GM19324 (cell line): ENCODE measurements at regions not wholly inside any gene's neighbourhood (a gene's known extent, or its start where the extent isn't known, plus 50 kb on each side); places are given as distances from the start of the nearest gene placed in this dataset.
"Not testable (repeated sequence)": the region's sequence is repeated elsewhere in the genome, so short reads cannot be mapped to it uniquely, and the experiment has no call there.

ENCODE experiments used
- ATAC-seq: cut with Tn5 transposase; IDR thresholded peaks from one replicate; pipeline ENCODE4 v1.9.1; 2021; ENCODE audit warnings: mild to moderate bottlenecking, moderate library complexity; ENCODE audit not compliant: unreplicated experiment, low FRiP score

DNA sequence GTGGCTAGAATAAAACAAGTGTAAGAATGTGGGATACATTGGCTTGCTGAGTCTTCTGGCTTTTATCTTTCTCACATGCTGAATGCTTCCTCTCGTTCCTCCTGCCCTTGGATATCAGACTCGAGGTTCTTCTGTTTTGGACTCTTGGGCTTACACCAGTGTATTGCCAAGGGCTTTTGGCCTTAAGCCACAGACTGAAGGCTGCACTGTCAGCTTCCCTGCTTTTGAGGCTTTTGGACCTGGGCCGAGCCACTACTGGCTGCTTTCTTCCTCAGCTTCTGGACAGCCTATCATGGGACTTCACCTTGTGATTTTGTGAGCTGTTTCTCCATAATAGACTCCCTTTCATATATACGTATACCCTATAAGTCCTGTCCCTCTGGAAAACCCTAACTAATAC, 300.9 kb upstream of the STXBP6 start:
- no peak for ATAC-seq

DNA sequence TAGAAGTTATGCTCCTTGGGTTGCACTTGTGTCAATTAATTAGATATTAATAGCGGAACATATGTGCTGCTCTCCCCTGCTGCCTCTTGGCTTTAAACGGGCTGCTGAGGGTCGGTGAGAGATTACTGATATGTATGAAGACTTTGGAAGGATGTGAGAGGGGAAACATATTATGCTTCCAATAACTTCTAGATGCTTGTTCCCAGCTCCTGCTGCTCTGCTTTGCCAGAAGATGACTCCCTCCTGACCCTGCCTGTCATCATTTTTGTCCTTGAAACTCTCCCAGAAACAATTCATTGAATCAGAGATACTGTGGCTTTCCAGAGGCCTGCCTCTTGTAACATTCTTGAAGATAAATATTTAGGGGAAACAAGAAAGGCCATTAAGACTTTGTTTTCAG, 300.1 kb upstream of the STXBP6 start:
- no peak for ATAC-seq

DNA sequence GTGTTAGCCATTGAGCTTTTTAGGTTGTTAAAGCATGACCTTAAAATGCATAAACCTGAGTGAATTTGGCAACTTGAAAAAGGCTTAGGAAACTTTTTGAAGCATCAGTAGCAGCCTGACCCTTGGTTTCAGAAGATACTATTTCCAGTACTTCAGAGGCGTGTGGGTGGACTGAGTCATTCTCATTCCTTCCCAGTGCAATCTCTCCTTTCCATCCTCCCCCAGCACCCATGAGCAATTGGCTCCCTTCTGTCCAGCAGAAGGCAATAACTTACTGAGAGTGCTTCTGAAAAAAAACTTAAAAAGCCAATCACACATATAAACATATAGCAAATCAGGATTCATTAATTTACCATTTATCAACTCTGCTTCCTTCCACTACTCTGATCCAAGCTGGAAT, 299.3 kb upstream of the STXBP6 start:
- no peak for ATAC-seq

DNA sequence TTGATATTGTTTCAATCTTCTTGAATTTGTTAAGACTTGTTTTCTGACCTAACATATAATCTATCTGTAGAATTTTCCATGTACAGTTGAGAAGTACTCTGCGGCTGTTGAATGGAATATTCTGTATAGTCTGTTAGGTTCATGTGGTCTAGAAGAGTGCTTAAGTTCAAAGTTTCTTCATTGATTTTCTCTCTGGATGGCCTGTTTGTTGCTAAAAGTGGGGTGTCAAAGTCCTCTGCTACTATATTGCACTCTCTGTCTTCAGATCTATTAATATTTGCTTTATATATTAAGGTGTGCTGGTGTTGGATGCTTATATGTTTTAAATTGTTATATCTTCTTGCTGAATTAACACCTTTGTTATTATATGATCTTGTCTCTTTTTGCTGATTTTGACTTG, 290.9 kb upstream of the STXBP6 start:
- ATAC-seq: no peak

DNA sequence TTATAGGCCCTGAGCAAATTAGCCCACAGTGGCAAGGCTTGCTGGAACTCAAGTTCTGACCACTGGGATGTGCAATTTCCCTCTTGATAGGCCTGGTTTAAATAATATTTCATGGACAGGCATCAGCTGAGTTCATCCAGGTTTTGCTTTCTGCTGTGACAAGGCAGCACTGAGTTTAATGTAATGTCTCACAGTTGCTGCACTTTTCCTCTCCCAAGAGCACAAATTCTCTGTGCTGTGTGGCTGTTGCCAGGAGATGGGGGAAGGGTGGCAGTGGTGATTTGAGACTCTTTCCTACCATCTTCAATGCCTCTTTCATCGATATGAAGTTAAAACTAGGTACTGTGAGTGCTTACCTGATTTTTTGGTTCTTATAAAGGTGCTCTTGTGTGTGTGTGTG, 272.8 kb upstream of the STXBP6 start:
- no peak for ATAC-seq

DNA sequence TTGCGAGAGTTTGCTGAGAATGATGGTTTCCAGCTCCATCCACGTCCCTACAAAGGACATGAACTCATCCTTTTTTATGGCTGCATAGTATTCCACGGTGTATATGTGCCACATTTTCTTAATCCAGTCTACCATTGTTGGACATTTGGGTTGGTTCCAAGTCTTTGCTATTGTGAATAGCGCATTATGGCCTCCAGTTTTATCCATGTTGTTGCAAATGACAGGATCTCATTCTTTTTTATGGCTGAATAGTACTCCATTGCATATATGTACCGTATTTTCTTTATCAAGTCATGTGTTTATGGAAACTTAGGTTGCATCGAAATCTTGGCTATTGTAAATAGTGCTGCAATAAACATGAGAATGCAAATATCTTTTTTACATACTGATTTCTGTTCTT, 266.1 kb upstream of the STXBP6 start:
- not testable (repeated sequence) for ATAC-seq

DNA sequence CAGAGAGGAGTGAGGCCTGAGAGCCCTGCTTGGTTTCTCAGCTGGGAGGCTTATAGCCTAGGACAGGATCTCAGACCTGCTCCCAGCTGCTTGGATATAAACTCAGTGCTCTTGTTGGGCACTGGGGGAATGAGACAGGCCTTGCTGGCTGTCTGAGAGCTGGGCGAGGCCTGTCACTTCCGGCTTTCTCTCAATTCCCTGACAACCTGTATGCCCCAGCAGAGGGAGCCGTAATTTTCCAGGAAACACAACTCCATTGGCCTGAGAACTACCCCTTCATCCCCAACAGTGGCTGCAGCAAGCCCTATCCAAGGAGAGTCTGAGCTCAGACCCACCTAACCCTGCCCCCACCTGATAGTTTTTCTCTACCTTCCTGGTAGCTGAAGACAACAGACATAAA, 258.3 kb upstream of the STXBP6 start:
- ATAC-seq: no peak

DNA sequence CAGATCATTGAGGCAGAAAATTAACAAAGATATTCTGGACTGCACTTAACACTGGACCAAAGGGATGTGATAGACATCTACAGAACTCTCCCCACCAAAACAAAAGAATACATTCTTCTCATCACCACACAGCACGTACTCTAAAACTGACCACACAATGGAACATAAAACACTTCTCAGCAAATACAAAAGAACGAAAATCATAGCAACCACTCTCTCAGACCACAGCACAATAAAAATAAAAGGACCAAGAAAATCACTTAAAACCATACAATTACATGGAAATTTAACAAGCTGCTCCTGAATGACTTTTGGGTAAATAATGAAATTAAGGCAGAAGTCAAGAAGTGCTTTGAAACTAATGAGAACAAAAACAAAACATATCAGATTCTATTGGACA, 254.0 kb upstream of the STXBP6 start:
- no peak for ATAC-seq

DNA sequence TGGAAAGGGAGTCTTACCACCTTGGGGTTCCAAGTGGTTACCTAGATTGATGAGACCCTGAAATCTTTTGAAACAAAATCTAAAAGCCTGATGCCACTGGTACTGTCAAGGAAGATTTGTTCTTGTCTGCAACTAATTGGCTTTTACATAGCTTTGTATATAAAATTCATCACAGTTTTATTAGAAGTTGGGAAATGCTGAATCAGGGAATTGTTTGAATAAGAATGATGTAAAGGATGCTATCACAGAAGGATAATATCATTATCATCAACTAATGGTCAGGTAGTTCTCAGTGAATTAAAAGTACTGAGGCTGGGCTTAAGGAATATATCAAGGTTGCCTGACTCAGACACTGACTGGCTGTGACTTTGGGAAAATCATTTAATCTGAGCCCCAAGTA, 248.3 kb upstream of the STXBP6 start:
- no peak for ATAC-seq

DNA sequence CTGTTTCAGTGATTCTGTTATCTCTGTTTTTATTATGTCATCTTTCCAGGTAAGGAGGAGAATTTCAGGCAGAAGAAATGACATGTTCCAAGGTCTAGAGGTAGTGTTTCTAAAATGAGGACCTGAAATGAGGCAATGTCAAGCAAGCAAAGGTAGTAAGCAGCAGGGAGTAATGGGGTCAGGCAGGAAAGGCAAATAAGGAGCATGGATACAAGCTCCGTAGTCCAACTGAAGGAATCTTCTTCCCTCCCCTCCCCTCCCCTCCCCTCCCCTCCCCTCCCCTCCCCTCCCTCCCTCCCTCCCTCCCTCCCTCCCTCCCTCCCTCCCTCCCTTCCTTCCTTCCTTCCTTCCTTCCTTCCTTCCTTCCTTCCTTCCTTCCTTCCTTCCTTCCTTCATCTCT, 240.2 kb upstream of the STXBP6 start:
- ATAC-seq: not testable (repeated sequence)

DNA sequence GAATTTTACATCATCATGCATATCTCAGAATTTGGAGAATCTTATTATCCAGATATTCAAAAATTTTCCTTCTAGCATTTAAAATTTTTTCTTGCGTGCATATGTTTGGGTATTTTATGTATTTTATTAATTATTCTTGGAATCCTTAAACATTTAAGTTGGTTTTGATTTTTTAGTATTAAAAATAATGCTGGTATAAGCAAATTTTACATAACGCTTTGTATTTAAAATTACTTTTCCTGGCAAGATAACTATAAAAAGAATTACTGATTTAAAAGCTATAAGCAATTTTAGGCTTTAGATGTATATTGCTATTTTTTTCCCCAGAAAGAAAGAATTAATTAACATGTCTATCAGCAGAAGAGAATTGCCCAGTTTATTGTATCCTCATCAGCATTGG, 224.6 kb upstream of the STXBP6 start:
- ATAC-seq: no peak

DNA sequence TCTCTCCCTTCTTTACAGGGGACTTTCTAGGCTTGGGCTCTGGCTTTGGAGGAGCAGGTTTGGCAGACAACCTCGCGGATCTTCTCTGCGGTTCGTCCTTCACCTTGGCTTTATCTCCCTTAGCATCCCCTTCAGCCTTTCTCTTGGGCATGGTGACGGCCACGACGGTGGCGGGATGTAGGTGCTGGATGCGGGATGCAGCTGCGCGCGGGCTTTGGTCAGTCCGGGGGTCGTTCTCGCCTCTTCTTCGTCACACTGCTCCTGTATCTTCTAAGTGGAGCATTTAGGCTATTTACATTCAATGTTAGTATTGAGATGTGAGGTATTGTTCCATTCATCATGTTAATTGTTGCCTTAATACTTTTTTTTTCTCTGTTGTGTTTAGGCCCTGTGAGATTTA, 217.2 kb upstream of the STXBP6 start:
- ATAC-seq: no peak

DNA sequence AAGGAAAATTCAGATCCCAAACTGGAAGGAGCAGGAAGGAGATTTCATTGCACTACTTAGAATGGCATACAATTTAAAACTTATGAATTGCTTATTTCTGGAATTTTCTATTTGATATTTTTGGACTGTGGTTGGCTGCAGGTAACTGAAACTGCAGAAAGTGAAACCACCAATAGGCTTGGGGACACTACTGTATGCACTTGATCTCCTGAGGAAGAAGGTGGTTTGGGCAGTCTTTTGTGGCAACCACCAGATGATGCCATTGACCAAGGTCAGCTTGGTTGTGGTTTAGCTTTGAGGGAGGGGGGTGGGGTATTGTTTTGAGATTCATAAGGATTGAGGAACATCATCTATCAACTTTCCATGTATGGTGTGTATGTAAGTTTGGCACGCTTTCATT, 209.5 kb upstream of the STXBP6 start:
- no peak for ATAC-seq

DNA sequence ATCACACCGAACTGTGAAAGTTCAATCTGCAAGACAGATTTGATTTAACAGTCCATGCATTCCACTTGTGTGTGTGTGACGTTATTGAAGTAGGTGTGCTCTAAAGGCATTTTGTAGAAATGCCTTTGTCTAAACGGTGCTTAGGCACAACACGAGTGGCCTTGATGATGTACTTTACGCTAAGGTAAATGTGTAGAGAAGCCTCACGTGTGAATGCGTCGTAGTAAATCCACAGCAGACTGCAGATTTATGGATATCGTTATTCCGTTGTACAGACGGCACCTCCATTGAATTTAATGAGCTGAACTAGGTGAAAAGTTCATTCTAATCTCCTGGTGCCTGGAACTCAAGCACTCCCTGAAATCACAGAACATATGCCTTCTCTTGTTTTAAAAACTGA, 202.8 kb upstream of the STXBP6 start:
- ATAC-seq: no peak

DNA sequence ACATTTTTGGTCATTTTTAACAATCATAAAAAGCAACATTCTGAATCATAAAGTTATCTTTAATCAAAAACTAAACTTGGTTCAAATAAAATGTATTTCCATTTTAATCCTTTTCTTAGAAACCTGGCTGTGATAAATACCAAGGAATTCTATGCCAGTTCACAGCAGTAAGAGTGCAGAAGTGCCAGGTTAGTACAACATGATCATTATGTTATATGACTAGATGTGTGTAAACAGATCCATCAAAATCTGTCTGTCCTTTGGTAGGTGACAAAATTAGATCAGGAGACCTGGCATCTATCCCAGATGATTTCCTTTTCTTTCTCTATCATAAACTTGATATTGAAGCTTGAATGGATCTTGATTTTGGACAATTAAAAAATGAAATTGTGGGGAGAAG, 200.6 kb upstream of the STXBP6 start:
- no peak for ATAC-seq

DNA sequence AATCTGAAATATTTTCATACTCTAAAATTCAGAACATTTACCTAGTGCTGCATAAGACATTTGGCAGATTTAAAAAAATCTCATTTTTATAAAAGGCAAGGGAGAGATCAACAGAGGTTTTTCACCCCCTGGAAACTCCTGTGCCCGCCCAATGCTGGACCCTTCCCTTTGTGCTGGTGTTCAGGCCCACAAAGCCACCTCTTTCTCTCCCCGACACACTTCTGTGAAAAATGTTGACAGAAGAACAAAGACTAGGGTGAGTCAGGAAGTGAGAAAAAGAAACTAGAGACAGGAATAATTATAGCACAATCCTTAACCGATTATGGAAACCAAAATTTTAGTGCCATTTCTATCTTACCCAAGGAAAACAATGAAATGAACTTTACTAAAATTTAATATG, 197.7 kb upstream of the STXBP6 start:
- no peak for ATAC-seq

DNA sequence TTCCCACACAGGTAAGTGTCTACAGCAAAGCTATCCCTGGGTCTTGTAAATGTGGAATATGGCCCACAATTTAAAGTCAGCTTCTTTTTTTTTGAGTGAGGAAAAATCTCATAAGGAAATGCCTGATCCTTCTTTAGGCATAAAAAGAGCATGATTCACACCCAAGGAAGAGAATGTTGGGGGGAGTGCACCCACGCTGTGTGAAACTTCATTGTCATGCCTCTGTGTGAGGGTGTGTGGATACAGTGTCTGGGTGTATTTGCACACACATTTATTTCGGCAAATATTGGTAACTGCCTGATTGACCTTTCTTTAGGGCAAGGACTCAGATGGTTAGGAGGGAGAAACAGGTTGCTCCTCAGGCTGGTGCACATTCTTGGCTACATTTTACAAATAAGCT, 196.8 kb upstream of the STXBP6 start:
- no peak for ATAC-seq

DNA sequence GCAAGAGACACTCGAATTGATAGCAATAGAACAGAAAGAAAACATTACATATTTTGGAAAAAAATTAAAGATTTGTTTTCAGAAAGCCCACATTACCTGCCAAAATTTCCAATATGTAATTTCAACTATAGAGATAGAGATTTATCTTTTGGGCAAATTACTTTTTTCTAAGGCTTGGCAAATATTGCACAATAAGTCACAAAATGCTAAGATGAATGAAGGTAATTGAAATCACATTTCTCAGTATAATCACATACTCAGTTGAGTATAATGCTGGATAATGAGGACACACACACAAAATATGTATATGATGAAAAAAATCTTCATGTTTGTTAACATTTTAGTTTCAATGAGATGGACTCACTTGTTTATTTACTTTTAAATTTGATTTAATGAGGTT, 189.2 kb upstream of the STXBP6 start:
- ATAC-seq: no peak

DNA sequence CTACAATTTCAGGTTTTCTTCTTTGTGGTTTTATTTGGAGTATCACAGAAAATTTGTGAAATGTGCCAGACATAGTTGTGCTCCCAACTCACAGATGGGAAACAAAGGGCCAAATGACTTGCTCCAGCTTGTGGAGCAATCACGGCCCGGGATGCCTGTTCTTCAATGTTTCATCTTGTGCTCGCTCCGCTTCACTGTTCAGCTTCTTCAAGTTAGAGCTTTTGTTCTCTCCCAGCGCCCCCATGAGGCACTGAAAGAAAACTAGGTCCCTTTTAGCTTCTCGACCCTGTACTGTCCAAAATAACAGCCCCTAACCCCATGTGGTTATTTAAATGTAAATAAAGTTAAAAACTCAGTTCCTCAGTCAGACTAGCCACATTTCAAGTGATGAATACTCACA, 187.9 kb upstream of the STXBP6 start:
- ATAC-seq: no peak

DNA sequence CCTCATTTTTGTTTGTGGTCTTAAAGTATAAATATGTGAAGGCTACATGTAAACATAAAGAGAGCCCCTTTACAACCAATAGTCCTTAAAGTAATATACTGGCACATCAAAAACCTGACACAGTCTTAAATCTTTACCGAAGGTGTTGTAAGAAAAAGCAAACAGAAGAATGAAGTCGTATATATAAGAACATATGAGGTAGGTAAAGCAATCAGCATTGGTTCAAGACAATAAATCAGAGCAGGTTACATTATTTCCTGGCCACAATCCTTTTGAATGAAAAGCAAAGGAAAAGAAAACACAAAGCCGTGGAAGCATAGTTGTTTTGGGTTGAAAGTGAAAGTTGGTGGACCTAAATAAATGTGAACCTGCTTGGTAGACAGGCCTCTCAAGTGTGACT, 183.7 kb upstream of the STXBP6 start:
- no peak for ATAC-seq

DNA sequence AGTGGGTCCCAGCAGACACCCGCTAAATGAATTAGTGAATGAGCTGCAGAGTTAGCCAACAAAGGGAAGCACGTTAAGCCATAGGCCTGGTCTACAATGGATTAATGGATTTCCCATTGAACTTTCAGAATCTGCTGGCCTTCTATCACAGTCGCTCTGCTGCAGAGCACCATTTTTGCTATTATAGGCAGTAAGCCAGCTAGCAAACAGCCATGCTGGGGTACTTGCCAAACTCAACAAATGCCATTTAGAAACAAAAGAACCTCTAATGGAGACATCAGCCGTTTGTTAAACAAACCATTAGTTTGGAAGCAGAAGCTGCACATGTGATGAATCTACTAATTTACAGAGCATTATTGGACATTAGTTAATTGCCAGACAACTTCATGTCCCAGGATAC, 181.1 kb upstream of the STXBP6 start:
- ATAC-seq: no peak

DNA sequence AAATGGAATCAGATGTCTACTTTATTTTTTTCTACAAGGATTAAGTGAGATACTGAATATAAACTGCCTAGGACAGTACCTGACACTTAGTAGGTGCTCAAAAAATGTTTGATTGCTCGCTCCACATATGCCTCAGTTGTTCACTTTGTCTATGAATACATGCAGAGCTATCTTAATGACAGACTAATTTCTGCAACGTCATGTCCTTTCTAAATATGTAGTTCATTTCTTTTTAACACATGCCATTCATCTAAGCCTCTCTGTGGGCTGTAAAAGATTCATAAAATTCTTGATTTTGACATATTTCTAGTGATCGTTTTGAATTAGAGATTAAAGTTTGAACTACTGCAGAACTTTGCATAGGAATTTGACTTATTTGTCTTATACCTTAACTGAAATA, 176.3 kb upstream of the STXBP6 start:
- no peak for ATAC-seq

DNA sequence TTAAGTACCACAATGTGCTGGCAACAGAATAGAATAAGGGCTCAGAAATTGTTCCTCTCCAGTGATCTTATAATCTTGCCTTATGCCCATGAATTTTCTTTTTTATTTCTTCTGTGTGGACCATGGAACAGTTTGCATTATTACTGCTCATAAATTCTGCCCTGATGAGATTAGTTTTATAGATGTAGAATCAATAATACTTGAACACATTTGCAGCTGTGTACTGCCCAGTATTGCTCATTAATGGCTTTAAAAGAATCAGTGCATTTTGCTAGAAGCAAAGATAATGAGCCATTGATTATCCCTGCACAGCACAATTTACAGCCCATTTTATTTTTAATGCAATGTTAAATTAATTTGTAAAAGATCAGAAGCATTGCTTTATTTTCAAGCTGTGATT, 172.3 kb upstream of the STXBP6 start:
- ATAC-seq: no peak

DNA sequence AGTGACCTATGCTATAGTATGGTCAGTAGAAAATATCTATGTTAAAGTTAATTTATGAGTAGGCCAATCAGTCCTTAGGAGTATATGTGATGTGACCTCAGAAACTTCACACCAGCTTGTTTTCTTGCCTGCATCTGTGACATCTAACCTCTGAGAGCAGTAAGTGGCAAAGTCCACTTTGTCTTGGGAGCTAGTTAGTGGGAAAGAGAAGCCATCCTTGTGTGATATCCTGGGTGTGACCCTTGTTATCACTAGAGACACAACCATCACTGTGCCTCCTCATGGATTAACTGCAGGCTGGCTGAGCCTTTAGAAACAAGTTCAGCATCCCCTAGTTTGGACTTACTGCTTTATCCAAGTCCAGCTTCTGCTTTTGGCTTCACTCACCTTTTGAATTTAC, 170.6 kb upstream of the STXBP6 start:
- no peak for ATAC-seq
